ENCODE measurements at regions not wholly inside any gene's neighbourhood (a gene's known extent, or its start where the extent isn't known, plus 50 kb on each side); places are given as distances from the start of the nearest gene placed in this dataset.

DNA sequence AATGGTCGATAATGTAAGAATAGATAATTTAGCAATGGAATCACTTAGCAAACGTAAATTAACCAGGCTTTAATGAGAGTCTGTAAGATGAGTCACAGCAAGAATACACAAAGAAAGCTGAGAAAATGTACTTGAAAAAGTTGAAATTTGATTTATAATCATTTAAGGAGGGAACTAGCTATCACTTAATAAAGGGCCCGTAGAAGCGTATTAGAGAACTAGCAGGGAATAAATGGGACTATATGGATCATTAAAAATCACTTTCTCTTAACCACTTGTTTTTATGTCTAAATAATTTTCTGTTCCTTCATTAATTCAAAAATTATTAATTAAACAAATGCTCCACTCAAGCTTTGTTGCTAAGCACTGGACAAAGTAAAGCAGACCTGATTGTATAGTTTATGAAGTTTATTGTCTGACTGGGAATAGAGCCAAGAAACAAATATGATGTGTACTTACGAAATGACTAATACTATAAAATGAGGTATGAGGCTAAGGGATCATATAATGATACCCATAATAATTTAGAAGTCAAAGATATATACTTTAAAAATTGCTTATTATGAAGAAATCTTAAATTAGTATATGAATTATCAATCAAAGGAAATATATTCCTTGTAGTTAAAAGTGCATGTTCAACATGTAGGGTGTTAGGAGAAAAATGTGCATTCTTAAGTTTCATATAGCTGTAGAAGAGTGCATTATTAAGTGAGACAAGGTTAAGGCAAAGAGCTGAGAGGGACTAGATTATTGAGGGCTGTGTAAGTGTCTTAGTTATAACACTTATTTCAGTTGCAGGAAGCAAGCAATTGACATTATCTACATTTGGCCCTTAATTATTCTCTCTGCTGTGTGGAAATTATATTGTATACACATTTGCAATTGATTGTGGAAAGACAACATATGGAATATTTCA lies 196.8 kb downstream of the PRDM9 start:
- ATAC-seq, result no peak
- intact Hi-C loops (cut with DNase I), result no loop called here

DNA sequence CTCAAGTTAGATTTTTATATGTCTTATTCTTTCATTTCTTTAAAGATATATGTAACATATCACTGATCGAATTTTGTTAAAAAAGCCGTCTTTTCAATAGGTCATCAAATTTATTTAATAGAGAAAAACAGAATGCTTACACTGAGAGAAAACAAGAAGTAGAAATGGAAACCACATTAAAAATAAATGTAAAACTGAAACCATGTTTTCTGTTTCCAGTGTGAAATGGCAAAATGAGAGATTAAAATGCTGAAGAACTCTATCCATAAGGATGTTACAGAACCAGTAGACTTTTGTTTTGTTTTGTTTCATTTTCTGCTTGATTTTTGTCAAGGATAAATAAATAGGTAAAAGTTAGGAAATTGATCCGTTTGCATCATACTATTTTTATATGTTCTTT lies 210.1 kb downstream of the PRDM9 start:
- H3K9me3 ChIP-seq, result peaks cover 3% of the 10 kb centered on the region
- WGBS, 3 donors, result 80 to 84% (median 82%) methylated on average over 3 of the region's 3 CpGs

More for the DNA sequence above, 196.8 kb downstream of the PRDM9 start:
- no peak overlapping the region for H3K27ac ChIP-seq
- no peaks in the 10 kb centered on the region for H3K9me3 ChIP-seq
- H3K36me3 ChIP-seq (ENCODE audit: insufficient read depth in 1 of 2, low read depth in 1 of 2), result no peaks in the 10 kb centered on the region
- H3K4me3 ChIP-seq, result no peak overlapping the region
- no peaks in the 10 kb centered on the region for H3K27me3 ChIP-seq (ENCODE audit: insufficient read depth in 3 of 3, low read length in 2 of 3)
- no peak for DNase-seq
- no peaks in the 10 kb centered on the region for H3K4me1 ChIP-seq
- 63 to 71% (median 67%) methylated on average over 5 of the region's 5 CpGs for WGBS, 3 donors
- TF ChIP-seq, protein P1, sequence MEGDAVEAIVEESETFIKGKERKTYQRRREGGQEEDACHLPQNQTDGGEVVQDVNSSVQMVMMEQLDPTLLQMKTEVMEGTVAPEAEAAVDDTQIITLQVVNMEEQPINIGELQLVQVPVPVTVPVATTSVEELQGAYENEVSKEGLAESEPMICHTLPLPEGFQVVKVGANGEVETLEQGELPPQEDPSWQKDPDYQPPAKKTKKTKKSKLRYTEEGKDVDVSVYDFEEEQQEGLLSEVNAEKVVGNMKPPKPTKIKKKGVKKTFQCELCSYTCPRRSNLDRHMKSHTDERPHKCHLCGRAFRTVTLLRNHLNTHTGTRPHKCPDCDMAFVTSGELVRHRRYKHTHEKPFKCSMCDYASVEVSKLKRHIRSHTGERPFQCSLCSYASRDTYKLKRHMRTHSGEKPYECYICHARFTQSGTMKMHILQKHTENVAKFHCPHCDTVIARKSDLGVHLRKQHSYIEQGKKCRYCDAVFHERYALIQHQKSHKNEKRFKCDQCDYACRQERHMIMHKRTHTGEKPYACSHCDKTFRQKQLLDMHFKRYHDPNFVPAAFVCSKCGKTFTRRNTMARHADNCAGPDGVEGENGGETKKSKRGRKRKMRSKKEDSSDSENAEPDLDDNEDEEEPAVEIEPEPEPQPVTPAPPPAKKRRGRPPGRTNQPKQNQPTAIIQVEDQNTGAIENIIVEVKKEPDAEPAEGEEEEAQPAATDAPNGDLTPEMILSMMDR (IDR thresholded peaks at IDR 0.05), result no peak

DNA sequence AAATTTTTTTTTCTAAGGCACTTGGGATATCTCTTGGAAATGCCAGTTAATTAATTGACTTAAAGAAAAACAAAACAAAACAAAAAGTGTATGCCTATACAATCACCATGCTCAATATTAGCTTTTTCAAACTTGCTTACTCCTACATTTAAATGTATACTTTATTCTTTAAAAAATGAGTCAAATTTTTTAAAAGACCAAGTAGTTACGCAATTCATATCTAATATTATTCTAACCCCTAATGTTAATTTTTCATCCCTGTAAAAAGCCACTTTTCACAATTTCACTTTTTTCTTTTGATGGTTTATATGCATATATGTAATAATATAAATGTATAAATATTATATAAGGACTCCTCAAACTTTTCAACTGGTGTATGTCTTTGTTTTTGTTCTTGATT lies 211.2 kb downstream of the PRDM9 start:
- H3K9me3 ChIP-seq, result no peaks in the 10 kb centered on the region
- no peak overlapping the region for H3K4me3 ChIP-seq
- H3K27me3 ChIP-seq (ENCODE audit: insufficient read depth in 3 of 3, low read length in 2 of 3), result no peaks in the 10 kb centered on the region
- no peaks in the 10 kb centered on the region for H3K36me3 ChIP-seq (ENCODE audit: insufficient read depth in 1 of 2, low read depth in 1 of 2)
- 98 to 100% (median 98%) methylated on average over 1 of the region's 1 CpG for WGBS, 3 donors
- DNase-seq (no peak), ATAC-seq (no peak)
- H3K4me1 ChIP-seq, result peaks cover 6% of the 10 kb centered on the region
- no peak overlapping the region for H3K27ac ChIP-seq
- intact Hi-C loops (cut with DNase I), result no loop called here
- TF ChIP-seq, protein P1 (IDR thresholded peaks at IDR 0.05), result no peak

More for the DNA sequence above, 210.1 kb downstream of the PRDM9 start:
- Histone ChIP-seq H3K36me3 (ENCODE audit: insufficient read depth in 1 of 2, low read depth in 1 of 2) (no peaks in the 10 kb centered on the region), H3K4me3 (no peak overlapping the region), H3K27me3 (ENCODE audit: insufficient read depth in 3 of 3, low read length in 2 of 3) (no peaks in the 10 kb centered on the region), H3K27ac (no peak overlapping the region), H3K4me1 (peaks cover 6% of the 10 kb centered on the region)
- DNase-seq (no peak), ATAC-seq (no peak)
- TF ChIP-seq, protein P1 (IDR thresholded peaks at IDR 0.05), result no peak
- intact Hi-C loops (cut with DNase I), result no loop called here

DNA sequence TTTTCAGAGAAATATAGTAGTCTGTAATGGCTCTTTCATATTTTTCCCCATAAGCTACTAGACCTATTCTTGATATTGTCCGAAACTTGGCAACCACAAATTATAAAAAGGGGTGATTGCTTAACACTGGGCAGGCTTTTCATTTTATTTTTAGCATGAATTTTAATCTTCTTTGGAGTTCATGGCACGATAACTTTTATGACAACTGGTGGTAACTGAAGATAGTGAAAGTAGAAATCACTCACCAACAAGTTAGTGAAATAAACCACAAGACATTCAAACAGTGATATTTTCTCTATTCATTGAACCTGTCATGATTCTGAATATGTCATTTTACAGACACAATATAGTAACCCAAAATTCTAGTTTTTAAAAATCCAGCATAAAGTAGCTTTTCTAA lies 213.9 kb downstream of the PRDM9 start:
- no peaks in the 10 kb centered on the region for H3K36me3 ChIP-seq (ENCODE audit: insufficient read depth in 1 of 2, low read depth in 1 of 2)
- intact Hi-C loops (cut with DNase I), result no loop called here
- no peak for DNase-seq
- no peak overlapping the region for H3K27ac ChIP-seq
- H3K4me3 ChIP-seq, result no peak overlapping the region
- no peaks in the 10 kb centered on the region for H3K27me3 ChIP-seq (ENCODE audit: insufficient read depth in 3 of 3, low read length in 2 of 3)
- 17 to 37% (median 21%) methylated on average over 2 of the region's 2 CpGs for WGBS, 3 donors
- H3K4me1 ChIP-seq, result peaks cover 6% of the 10 kb centered on the region
- TF ChIP-seq, protein P1 (IDR thresholded peaks at IDR 0.05), result no peak
- no peaks in the 10 kb centered on the region for H3K9me3 ChIP-seq
- ATAC-seq, result peak in 3 of 4 donors; percentile 53 to 76 (median 58)
